Stimulated activated effector memory CD8-positive, alpha-beta T cell treated with anti-CD3 and anti-CD28 coated beads, Interleukin-12 subunit alpha, Interleukin-12 subunit beta, amount 100 ng/mL, for 72 hours (primary cell): ENCODE measurements at regions not wholly inside any gene's neighbourhood (a gene's known extent, or its start where the extent isn't known, plus 50 kb on each side); places are given as distances from the start of the nearest gene placed in this dataset.
"Not testable (repeated sequence)": the region's sequence is repeated elsewhere in the genome, so short reads cannot be mapped to it uniquely, and the experiment has no call there.

Experiments used
- ATAC-seq: fragments of 150-1000 bp; cut with Tn5 transposase; 2 replicates; pipeline ENCODE4 v1.10.0; 2021
- DNase-seq, 2 donors: peaks; one replicate each; pipeline ENCODE4 v3.0.0; 2021 to 2022; ENCODE audit warnings: low spot score in 2 of 2
- H3K27ac Mint-ChIP-seq: one replicate; pipeline ENCODE4 v1.8.0; 2022; ENCODE audit warnings: mild to moderate bottlenecking, mixed read lengths
- H3K36me3 Mint-ChIP-seq: one replicate; pipeline ENCODE4 v1.8.0; 2022; ENCODE audit warnings: mild to moderate bottlenecking, mixed read lengths
- H3K4me1 Mint-ChIP-seq: one replicate; pipeline ENCODE4 v1.8.0; 2022; ENCODE audit warnings: mixed read lengths
- H3K4me3 Mint-ChIP-seq: one replicate; pipeline ENCODE4 v1.8.0; 2022; ENCODE audit warnings: mild to moderate bottlenecking, mixed read lengths
- H3K9me3 Mint-ChIP-seq: one replicate; pipeline ENCODE4 v1.8.0; 2022; ENCODE audit warnings: mixed read lengths

DNA sequence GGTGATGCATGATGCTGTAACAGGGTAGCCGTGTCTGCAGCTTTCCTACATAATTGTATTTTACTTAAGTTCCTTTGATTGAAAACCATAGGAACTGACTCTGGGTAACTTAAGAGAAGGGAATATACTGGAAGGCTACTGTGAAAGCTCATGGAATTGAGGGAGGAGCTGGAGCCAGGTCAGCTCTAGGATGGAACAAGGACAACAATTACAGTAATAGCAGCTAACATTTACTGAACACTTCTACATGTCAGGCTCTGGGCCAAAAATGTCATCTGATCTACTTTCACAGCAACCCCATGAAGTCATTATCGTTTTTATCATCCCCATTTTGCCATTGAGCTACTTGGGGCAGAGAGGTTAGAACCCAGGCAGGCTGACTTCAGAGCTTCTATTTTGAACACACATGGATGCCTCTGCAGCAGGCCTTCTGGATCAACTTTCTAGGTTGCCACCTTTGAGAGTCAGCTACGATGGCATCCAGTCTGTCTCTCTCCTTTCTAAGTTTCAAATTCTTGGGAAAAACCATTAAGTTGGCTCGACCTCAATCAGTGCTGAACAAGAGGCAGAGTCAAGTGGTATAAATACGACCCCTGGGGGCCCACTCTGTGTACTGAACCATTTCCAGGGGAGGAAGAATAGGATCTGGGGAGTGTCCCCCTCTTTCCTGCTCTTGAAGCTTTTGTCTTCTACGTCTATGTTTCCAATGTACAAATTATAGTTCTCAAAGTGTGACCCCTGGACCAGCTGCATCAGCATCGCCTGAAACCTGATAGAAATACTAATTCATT, 272.3 kb upstream of the PLPP4 start:
- no peak for DNase-seq
- Mint-ChIP-seq H3K27ac (no peak overlapping the region), H3K4me3 (no peak overlapping the region), H3K36me3 (no peaks in the 10 kb centered on the region), H3K9me3 (peaks cover 3% of the 10 kb centered on the region), H3K4me1 (no peaks in the 10 kb centered on the region)
- ATAC-seq, result no peak

DNA sequence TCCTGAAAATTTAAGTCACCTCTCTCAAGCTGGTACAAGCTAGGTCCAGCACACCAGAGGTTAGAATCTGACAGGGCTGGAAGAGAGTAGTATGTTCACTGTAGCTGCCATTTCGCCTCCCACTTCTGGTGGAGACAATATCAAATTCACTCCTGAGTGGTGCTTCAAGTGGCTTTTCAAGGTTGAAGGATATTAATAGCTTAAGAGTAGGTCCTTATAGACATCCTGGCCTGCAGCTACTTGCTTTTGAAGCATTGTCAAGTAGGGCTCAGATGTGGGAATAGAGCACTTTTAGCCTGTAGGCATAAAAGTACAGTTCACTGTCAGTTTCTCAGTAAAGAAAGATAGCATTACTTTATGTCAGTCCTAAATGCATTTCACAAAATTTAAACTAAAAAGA, 270.5 kb upstream of the PLPP4 start:
- no peak for DNase-seq

DNA sequence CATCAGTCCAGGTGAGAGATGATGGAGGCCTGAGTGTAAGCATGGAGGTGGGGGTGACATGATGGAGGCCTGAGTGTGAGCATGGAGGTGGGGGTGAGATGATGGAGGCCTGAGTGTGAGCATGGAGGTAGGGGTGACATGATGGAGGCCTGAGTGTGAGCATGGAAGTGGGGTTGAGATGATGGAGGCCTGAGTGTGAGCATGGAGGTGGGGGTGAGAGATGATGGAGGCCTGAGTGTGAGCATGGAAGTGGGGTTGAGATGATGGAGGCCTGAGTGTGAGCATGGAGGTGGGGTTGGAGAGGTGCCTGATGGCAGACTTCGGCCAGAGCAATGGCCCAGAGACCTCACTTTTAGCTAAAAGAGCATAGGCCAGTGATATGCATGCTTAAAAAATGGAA, 269.9 kb upstream of the PLPP4 start:
- H3K4me3 Mint-ChIP-seq, ATAC-seq, DNase-seq, H3K9me3 Mint-ChIP-seq, H3K27ac Mint-ChIP-seq, H3K36me3 Mint-ChIP-seq, H3K4me1 Mint-ChIP-seq: not testable (repeated sequence)

More for the DNA sequence above, 270.5 kb upstream of the PLPP4 start:
- Mint-ChIP-seq H3K4me3 (no peak overlapping the region), H3K9me3 (peaks cover 3% of the 10 kb centered on the region), H3K4me1 (no peaks in the 10 kb centered on the region), H3K36me3 (no peaks in the 10 kb centered on the region), H3K27ac (no peak overlapping the region)
- no peak for ATAC-seq

DNA sequence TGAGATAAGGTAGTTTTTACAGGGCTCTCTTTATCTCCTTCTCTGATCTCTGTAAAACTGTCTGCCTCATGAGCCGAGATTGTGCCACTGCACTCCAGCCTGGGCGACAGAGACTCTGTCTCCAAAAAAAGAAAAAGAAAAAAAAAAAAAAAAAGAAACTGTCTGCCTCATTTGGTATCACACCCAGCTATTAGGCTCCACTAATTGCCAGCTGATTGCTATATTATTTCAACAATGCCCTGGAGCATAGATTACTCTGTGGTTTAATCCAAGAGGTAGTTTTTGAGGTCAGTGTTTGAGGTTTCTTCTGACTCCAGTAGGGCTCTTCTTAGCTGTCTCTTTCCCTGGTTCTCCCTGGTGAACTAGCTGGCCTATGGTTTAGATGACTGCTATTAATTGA, 268.1 kb upstream of the PLPP4 start:
- ATAC-seq (no peak), DNase-seq (no peak)
- H3K4me3 Mint-ChIP-seq, result no peak overlapping the region
- no peaks in the 10 kb centered on the region for H3K4me1 Mint-ChIP-seq
- H3K9me3 Mint-ChIP-seq, result peaks cover 3% of the 10 kb centered on the region
- no peaks in the 10 kb centered on the region for H3K36me3 Mint-ChIP-seq
- no peak overlapping the region for H3K27ac Mint-ChIP-seq

DNA sequence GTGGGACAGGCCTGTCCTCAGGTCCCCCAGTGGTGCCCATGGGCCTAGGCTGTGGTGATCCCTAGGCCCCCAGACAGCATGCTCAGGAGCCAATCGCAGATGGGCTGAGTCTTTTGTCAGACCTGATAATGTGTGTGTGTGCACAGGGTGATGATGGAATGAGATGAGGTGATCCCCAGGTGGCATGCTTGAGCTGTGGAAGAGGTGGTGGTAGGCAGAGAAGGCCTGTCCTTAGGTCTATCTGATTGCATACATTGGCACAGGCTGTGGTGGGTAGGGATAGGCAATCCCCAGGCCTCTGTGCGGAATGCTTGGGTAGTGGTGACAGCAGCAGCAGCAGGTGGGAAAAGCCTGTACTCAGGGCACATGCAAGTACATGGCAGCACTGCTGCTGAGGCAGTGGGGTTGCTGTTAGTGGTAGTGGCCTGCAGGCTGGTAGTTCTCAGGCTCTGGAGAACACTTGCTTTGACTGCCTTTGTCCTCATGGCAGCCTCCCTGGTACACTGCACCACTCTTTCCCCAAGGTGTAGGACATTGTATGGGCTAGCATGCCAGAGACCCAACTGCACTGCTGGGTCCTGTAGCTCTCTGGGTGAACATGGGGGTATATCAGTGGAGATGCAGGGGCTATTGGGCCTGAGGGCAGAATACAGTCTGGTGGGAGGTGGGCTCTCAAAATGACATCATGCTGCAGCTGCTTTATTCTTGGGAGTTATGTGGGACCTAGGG, 260.9 kb upstream of the PLPP4 start:
- H3K4me3 Mint-ChIP-seq, result no peak overlapping the region
- no peak overlapping the region for H3K27ac Mint-ChIP-seq
- no peaks in the 10 kb centered on the region for H3K4me1 Mint-ChIP-seq
- no peaks in the 10 kb centered on the region for H3K9me3 Mint-ChIP-seq
- H3K36me3 Mint-ChIP-seq, result no peaks in the 10 kb centered on the region
- ATAC-seq (peak; percentile 47), DNase-seq (no peak)

DNA sequence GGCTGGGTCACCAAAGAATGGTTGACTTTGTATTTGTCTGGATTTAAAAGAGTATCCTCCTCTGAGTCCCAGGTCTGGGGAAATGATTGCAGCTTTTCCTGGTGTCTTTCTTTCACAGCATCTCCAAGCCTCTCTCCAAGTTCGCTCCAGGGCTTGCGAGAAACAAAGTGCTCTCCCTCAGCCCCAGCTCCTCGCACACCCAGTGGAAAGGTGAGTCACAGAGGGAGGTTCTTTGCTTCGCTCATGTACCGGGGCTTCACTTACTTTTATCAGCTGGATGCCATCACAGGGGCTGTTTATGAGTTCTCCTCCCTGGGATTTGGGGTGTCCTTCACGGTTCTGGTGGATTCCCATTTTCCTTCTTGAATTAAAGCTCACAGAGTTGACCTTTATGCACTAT, 252.2 kb upstream of the PLPP4 start:
- Mint-ChIP-seq H3K4me1 (no peaks in the 10 kb centered on the region), H3K27ac (no peak overlapping the region), H3K36me3 (no peaks in the 10 kb centered on the region), H3K9me3 (no peaks in the 10 kb centered on the region), H3K4me3 (no peak overlapping the region)
- ATAC-seq (no peak), DNase-seq (no peak)

DNA sequence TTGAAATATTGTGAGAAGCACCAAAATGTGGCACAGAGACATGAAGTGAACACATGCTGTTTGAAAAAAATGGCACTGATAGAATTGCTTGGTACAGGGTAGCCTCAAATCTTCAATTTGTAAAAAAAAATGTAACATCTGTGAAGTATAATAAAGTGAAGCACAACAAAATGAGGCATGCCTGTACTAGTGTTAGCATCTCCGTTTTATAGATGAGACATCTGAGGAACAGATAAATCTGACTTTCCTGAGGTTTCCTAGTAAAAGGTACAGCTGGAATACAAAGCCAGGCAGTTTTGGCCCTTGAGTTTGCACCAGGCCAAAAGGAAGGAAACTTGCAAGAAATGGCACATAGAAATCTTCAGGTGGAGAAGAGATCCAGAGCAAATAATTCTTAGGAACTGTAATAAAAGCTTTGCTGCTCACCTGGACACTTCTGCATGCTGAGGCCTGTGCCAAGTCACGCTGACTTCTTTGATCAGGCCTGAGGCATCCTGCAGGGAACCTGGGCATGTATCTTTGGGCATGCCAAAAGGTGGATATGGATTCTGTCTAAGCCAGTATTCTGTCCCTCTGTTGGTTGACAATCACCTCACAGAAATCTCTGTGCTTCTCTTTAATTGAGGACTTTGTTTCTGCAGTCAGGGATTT, 251.5 kb upstream of the PLPP4 start:
- Mint-ChIP-seq H3K4me3 (no peak overlapping the region), H3K4me1 (no peaks in the 10 kb centered on the region), H3K9me3 (no peaks in the 10 kb centered on the region), H3K36me3 (no peaks in the 10 kb centered on the region), H3K27ac (no peak overlapping the region)
- ATAC-seq (no peak), DNase-seq (no peak)

DNA sequence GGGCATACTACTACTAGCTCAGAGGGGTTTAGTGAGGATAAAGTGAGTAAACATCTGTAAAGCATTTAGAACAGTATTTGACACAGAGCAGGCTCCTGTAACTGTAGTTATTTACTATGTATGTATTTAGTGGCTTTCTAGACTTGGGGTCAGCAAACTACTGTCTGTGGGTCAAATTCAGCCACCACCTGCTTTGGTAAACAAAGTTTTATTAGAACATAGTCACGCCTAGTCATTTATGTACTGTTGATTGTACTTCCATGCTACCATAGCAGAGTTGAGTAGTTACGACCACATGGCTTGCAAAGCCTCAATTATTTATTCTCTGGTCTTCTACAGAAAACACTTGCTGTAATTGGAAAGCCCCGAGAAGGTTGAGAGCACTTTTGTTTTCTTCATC, 248.5 kb upstream of the PLPP4 start:
- no peaks in the 10 kb centered on the region for H3K4me1 Mint-ChIP-seq
- DNase-seq (no peak), ATAC-seq (no peak)
- no peaks in the 10 kb centered on the region for H3K9me3 Mint-ChIP-seq
- no peak overlapping the region for H3K27ac Mint-ChIP-seq
- H3K36me3 Mint-ChIP-seq, result no peaks in the 10 kb centered on the region
- H3K4me3 Mint-ChIP-seq, result no peak overlapping the region

DNA sequence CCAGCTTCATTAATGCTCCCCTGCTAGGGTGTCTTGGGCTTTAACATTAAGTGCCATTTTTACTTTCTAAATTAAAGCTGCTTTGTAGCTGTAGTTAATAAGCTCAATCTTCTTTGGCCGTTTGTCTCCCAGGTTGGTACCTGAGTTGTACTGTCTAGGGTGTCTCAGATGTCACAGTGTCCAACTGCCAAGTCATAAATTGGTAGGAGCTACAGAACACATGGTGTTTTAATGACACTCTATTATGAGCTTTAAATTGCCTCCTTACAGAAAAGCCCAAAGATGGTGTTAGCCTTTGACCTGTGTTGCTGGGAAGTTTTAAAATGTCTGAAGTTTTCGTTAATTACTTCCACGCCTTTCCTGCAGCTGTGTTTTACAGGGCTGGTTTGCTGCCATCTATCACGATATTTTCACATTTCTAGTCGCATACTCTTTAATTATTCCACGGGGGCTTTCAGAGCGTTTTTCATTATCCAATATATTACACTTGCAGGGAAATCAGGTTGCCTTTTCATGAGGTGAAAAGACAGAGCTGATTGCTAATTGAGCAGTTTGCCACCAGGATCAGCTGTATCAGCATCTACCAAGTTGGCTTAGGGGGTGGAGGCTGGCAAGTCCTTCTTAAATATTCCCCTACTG, 247.8 kb upstream of the PLPP4 start:
- no peaks in the 10 kb centered on the region for H3K4me1 Mint-ChIP-seq
- no peak for ATAC-seq
- H3K9me3 Mint-ChIP-seq, result no peaks in the 10 kb centered on the region
- DNase-seq, result no peak
- no peaks in the 10 kb centered on the region for H3K36me3 Mint-ChIP-seq
- no peak overlapping the region for H3K4me3 Mint-ChIP-seq
- no peak overlapping the region for H3K27ac Mint-ChIP-seq

DNA sequence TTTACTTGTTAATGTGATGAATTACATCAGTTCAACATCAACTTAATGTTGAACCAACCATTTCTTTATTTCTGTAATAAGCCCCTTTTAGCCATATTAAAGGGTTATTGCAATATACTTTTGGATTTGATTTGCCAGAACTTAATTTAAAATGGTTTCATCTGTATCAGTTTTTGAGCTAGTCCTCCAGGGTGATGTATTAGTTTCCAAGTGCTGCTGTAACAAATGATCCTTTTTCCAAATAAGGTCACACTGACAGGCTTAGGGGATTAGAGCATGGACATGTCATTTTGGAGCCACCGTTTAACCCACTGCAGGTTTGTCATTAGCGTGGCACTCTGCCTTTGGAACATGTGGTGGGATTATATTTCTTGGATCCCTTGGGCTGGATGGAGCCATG, 244.8 kb upstream of the PLPP4 start:
- Mint-ChIP-seq H3K27ac (no peak overlapping the region), H3K36me3 (no peaks in the 10 kb centered on the region), H3K4me3 (no peak overlapping the region), H3K9me3 (no peaks in the 10 kb centered on the region), H3K4me1 (no peaks in the 10 kb centered on the region)
- ATAC-seq (no peak), DNase-seq (no peak)

DNA sequence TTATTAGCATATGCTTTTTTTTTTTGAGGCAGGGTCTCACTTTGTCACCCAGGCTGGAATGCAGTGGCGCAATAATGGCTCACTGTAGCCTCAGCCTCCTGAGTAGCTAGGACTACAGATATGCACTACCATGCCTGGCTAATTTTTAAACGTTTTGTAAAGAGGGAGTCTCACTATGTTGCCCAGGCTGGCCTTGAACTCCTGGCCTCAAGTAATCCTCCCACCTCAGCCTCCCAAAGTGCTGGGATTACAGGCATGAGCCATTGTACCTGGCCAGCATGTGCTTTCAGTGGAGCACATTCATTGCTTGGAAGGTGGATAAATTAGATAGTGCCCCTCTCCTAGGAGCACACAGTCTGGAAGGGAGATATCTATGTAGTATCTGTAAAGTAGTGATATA, 243.7 kb upstream of the PLPP4 start:
- H3K36me3 Mint-ChIP-seq, H3K4me3 Mint-ChIP-seq, H3K4me1 Mint-ChIP-seq, H3K27ac Mint-ChIP-seq, DNase-seq, ATAC-seq, H3K9me3 Mint-ChIP-seq: not testable (repeated sequence)

DNA sequence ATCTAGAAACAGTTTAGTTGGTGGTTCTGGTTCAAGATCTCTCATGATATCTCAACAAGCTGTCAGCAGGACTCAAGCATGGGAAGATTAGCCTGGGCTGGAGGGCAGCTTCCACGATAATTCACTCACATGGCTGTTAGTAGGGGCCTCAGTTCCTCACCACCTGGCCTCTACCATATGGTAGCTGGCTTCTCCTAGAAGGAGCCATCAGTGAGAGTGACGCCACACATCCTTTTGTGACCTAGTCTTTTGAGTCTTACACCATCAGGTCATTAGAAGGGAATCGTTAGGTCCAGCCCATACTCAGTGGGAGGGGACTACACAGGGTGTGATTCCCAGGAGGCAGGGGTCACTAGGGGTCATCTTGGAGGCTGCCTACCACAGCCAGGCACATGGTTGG, 239.3 kb upstream of the PLPP4 start:
- Mint-ChIP-seq H3K27ac (no peak overlapping the region), H3K36me3 (no peaks in the 10 kb centered on the region), H3K4me1 (no peaks in the 10 kb centered on the region), H3K9me3 (no peaks in the 10 kb centered on the region), H3K4me3 (no peak overlapping the region)
- no peak for DNase-seq
- no peak for ATAC-seq

DNA sequence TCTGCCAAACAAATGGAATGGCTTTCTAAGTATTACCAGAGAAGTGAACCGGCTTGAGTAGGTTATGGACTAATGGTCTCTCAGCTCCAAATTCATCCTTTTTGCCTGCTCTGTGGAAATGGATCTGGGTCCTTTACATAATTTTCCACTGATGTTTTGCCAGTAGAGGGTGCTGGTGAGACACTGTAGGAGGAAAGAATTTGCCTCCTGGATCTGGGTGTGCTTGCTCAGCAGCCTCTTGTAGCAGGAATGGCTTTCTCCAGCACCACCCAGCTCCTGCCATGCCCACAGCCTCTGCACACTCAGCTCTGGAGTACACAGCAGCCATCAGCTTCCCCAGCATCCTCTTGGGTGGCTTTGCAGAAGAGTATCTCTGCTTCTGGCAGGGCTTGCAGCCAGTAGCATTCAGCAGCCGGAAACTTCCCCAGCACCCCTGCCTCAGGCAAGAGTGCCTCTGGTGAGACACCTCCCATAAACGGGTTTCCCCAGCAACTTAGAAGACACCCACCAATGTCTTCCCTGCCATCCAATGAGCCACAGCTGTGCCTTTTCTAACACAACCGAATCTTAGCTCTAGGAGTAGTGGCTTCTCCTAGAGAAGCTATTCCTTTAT, 235.0 kb upstream of the PLPP4 start:
- H3K36me3 Mint-ChIP-seq, result no peaks in the 10 kb centered on the region
- no peak overlapping the region for H3K27ac Mint-ChIP-seq
- ATAC-seq (no peak), DNase-seq (peak in 1 of 2 donors; percentile 52)
- no peaks in the 10 kb centered on the region for H3K4me1 Mint-ChIP-seq
- no peaks in the 10 kb centered on the region for H3K9me3 Mint-ChIP-seq
- no peak overlapping the region for H3K4me3 Mint-ChIP-seq

DNA sequence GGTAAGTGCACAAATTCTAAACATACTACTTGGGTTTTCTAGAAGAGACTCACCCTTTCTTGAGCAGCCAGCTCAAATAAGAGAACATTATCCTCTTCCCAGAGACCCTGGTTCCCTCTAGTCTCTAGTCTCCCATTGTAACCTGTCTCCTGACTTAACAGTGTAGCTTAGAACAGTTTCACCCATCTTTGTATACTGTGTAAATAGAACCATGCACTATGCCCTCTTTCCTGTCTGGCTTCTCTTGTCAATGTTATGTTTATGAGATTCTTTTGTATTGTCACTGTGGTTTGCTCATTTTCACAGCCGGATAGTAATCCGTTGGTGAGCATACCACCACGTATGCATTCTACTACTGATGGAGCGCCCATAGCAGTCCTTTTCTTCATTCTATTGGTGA, 227.4 kb upstream of the PLPP4 start:
- DNase-seq (no peak), ATAC-seq (peak; percentile 38)
- H3K9me3 Mint-ChIP-seq, result peaks cover 6% of the 10 kb centered on the region
- no peak overlapping the region for H3K4me3 Mint-ChIP-seq
- H3K4me1 Mint-ChIP-seq, result no peaks in the 10 kb centered on the region
- no peak overlapping the region for H3K27ac Mint-ChIP-seq
- no peaks in the 10 kb centered on the region for H3K36me3 Mint-ChIP-seq

DNA sequence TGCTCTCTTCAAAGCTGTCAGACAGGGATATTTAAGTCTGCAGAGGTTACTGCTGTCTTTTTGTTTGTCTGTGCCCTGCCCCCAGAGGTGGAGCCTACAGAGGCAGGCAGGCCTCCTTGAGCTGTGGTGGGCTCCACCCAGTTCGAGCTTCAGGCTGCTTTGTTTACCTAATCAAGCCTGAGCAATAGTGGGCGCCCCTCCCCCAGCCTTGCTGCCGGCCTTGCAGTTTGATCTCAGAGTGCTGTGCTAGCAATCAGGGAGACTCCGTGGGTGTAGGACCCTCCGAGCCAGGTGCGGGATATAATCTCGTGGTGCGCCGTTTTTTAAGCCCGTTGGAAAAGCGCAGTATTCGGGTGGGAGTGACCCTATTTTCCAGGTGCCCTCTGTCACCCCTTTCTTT, 217.3 kb upstream of the PLPP4 start:
- not testable (repeated sequence) for H3K9me3 Mint-ChIP-seq, DNase-seq, H3K4me3 Mint-ChIP-seq, ATAC-seq, H3K4me1 Mint-ChIP-seq, H3K36me3 Mint-ChIP-seq, H3K27ac Mint-ChIP-seq
